HPDE6-E6E7 (cell line): ENCODE measurements at regions not wholly inside any gene's neighbourhood (a gene's known extent, or its start where the extent isn't known, plus 50 kb on each side); places are given as distances from the start of the nearest gene placed in this dataset.
"Not testable (repeated sequence)": the region's sequence is repeated elsewhere in the genome, so short reads cannot be mapped to it uniquely, and the experiment has no call there.

ENCODE experiments used
- DNase-seq: peaks from one replicate; pipeline ENCODE4 v3.0.0; 2011; ENCODE audit warnings: missing footprints; ENCODE audit errors: extremely low spot score

DNA sequence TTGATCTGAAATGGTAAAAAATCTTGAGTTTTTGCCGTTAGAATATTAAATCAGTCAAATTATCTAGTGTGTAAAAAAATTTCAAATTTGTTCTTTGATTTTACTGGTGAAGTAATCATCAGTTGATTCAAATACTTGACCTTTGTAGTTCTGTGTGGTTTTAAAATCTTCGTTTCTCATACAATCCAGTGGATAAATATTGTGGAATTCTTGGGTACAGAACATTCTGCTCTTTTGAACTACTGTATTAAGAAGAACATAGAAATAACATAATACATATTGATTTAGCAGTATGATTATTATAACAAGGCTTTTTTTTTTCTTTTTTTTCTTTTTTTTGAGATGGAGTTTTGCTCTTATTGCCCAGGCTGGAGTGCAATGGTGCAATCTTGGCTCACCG lies 491.8 kb downstream of the CD109 start:
- no peak for DNase-seq

DNA sequence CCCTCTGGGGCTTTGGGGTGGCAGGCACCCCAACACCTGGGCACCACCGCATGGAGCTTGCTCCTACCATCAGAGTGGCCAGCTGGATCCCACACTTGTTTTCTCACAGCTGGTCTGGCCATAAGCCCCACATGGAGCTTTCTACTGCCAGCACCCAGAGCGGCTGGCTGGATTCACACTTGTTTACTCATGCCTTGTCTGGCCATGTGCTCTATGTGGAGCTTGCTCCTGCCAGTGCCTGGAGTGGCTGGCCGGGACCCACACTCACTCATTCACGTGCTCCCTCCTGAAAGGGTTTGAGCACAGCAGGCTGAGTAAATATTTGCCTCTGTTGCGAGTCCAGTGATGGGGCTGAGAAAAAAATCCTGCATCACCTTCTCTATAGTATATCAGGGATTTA lies 487.0 kb downstream of the CD109 start:
- no peak for DNase-seq

DNA sequence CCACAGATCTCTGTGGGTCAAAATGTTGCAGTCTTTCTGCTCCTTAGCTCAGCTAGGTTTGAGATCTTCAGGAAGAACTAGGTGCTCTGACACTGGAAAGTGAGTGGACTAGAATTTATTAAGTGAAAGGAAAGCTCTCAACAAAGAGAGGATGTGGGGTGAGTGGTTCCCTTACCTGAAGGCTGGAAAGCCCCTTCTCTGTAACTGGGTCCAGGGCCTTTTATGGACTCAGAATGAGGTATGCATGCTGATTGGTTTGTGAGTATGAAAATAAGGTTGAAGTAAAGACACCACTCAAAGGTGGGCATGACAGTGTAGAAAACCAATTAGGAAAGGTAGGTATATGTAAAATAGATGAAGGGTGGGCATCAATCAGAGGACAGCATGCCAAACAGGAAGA lies 485.5 kb downstream of the CD109 start:
- no peak for DNase-seq

DNA sequence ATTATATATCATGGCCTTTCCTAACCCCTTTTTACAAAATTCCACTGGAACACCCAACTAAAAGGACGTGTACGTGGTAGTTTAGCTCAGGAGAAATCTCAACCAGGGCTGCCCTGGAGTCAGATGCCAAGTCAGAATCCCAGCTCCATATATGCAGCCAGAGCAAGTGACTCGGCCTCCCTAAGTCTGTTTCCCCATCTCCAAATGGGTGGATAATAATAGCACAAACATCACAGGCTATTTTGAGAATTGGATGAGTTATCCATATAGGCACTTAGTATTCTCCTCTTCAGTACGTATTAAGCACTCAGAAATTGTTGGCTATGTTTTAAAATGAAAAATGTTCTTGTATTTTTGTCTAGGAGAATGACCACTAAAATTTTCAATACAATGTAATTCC lies 481.5 kb downstream of the CD109 start:
- no peak for DNase-seq

DNA sequence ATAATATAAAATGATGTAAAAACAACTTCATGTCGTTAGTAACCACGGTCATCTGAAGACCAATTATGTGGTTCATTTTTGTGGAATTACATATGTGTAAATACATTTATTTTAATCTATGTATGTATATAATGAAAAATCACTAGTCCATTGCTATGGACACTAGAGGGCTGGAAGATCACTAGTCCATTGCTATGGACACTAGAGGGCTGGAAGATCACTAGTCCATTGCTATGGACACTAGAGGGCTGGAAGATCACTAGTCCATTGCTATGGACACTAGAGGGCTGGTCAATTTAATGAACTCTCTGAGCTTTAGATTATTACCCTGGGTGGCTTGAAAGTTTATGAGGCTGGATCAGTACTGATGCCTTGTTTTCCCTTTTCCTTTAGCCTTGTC lies 474.5 kb downstream of the CD109 start:
- DNase-seq: not testable (repeated sequence)

DNA sequence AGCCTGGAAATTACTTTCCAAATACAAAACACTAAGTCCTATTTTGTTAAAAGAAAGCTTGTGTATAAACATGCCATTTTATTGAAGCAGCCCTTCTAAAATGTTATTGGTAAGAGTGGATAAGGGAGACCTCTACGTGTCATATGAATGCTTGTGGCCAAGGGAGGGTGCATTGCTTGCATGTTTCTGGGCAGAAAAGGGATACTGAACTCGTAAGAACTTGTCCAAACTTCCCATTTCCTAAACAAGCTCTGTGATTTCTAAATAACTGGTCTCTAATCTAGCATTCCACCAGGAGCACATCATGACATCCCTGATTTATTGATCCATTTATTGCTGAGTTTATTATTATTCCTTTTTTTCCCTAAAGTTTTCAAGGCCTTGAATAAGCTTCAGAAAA lies 474.1 kb downstream of the CD109 start:
- no peak for DNase-seq

DNA sequence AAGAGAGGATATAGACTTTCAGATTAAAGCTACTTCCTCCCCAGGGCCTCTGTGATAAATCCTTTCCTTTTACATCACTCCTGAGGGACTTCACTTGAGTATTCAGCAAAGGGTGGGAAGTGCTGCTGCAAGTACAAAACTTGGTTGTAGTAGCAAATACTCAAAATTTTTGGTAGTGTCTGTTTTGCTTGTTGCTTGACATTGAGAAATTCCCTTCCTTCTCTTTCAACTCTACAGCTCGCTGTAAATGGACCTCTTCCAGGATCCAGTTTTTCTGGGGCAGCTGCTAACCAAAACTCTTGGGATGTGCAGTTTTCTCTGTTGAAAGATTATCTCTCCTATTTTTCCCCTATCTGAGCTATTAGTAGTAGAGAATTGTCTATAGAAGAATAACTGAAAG lies 472.0 kb downstream of the CD109 start:
- DNase-seq: no peak

DNA sequence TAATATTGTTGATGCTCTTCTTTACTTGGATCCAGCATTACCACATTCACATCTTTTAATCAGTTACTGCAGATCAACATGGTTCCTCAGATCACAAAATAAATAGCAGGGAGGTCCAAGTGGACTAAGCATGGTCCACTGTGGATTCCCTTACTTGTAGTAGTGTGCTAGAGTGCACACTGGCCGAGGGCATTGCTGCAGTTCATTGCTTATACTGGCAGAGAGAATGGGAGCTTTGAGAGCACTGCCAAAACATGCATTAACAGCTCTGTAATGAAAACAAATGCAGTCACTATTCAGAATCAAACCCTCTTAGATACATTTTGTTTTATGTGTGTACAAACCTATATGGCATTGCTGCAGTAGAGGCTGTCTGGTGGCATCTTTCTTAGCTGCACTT lies 471.5 kb downstream of the CD109 start:
- no peak for DNase-seq

DNA sequence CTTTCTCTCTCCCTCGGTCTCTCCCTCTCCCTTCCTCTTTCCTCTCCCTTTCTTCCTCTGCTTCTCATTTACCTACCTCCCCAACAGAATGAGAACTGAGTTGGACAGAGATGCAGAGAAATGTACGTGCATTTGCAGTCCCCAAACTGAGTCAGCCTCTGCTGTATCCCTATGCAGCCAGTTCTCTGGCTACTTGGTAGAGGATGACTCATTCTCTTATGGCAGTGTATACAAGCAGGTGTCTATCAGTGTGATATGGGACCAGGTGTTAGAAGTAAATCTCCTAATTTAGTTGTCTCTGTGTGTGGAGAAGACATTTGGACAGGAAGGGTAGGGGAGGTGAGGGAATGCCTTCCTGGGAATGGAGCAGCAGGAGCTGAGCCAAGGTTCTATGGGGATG lies 470.8 kb downstream of the CD109 start:
- DNase-seq: peak; percentile 3

DNA sequence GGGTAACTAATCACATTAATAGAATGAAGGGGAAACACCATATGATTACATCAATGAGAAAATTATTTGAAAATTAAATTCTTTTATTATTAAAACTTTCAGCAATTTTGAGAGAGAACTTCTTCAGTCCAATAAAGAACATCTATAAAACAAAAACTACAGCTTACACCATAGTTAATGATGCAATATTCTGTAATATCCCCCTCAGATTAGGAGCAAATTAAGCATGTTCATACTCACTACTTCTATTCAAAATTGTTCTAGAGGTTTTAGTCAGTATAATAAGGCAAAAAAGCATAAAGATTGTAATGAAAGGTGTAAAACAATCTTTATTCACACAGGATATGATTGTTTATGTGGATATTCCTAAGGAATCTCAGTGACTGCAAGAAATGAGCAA lies 465.4 kb downstream of the CD109 start:
- no peak for DNase-seq

DNA sequence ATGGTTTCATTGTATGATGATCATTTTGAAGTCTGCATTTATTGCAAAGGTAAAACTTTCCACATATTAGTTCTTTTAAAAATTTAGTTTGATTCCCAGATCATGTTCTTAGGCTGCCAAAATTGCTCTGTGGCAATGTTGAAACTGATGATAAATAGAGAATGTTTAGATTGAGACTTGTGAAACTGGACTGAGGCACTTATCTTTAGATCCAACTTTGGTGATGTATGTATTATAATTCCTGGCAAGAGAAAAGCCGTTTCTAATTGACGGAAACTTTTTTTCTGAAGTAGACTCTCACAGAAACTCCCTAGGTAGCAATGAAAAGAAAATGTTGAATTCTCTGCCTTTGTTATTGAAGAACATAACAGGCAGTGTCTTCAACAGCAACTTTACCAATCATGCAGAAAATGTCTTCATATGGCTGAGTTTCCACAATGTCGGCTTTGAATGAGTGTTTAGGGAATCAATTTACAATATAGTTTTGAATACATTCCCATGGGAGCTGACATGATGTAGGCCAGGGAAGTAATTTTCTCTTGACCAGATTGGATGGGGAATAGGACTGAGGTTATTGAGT lies 456.2 kb downstream of the CD109 start:
- no peak for DNase-seq

DNA sequence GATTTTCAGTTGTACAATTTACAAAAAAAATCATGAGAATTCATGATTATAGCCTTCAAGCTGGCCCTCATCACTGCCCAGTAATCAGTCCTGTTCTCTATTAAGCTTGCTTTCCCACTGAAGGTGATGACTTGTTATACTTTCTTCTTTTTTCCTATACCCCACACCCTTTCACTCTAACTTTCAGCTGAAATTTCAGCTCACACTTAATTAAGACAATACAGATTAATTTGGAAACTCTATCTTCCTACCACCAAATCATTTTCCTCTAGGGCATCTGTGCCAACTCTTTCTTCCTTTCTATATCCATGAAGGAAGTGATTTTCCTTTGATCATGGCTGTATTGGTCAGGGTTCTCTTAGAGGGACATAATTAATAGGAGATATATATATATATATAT lies 449.9 kb downstream of the CD109 start:
- no peak for DNase-seq

DNA sequence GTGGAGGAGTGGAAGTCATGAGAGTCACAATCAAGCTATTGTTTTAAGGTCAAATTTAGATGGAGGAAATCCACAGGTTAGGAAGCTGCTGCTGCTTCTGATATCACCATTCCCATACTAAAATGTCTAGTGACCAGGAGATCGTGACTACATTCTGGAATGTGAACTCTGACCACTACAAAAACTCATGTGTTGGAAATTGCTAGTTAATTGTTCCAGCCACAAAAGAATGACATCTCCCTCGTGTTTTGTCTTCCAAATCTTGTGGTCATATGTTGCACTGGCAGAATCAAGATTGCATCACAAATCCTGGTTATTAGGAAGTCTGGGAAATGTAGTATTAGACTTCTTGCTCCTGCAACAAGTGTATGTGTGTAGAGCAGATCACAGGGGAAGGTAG lies 441.9 kb downstream of the CD109 start:
- no peak for DNase-seq

DNA sequence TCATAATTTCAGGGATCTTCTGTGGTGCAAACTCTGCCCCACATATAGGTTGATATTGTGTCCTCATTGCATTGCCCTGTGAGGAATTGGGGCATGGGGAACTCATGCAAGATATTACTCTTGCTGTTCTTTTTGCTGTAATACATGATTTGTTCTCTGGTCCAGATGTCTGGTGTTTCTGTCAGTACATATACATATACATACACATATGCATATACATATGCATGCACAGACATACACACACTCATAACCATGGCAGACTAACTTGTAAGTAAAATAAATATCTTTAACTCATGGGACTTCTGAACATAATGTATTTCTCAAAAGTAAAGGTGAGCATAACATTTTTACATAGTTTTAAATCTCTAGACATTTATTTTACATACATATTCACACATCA lies 438.3 kb downstream of the CD109 start:
- no peak for DNase-seq

DNA sequence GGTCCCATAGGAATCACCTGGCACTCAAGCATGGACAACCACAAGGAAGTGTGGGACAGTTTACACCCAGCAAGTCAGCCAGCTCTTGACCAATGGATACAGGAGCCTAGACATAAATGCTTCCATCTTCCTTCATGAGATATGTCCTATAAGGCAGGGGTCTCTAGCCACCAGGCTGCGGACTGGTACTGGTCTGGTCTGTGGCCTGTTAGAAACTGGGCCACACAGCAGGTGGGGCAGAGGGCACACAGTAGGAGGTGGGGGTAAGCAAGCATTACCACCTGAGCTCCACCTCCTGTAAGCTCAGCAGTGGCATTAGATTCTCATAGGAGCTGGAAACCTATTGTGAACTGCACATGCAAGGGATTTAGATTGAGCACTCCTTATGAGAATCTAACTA lies 437.1 kb downstream of the CD109 start:
- DNase-seq: no peak

DNA sequence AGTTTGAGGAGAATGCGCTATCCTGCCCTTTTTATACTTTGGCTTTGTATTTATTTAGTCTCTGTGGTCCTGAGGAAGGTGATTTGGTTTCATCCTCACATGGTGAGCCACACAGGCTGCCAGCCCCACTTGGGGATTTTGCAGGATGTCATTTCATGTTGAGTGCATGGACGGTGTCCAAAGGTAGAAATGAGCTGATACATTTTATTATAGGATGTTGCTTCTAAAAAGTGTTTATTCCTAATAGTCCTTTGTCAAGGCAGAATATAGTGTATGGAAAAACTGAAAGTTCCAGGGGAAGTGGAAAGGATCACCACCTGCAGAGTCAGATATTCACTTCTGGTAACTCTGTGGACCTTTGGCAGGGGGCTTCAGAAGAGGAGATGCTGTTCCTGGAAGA lies 434.6 kb downstream of the CD109 start:
- DNase-seq: no peak

DNA sequence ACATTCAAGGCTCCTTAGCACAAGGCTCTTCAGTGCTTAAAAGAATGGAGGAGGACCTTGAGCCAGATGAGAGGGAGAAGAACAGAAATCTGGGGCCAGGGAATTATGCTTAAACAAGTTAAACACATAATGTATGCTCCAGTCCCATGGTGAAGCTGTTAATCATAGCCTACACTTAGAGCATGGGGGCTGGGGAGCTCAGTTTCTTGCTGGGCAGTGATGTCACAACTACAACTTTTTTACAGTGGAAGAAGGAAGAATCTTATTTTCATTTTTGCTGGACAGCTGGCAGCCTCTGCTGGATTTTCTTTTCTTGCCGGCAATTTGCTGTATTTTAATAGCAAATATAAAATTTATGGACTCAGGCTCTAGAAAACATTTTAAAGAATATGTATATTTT lies 432.5 kb downstream of the CD109 start:
- DNase-seq: no peak

DNA sequence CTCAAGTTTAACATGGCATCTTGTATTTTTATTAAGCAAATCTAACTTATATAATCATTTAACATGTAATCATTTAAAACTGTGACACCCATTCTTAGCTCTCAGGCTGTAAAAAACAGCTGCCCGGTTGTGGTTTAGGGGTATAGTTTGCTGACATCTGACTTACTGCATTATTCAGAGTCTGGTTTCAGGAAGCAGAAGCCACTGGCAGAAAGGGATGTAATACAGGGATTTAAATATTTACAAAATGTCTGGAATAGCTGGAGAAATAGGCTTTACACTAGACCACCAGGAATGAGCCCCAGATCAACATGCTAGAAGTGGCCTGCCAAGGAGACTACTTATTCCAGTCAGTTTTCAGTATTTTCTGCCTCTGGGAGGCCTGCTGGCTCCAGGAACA lies 421.1 kb downstream of the CD109 start:
- no peak for DNase-seq

DNA sequence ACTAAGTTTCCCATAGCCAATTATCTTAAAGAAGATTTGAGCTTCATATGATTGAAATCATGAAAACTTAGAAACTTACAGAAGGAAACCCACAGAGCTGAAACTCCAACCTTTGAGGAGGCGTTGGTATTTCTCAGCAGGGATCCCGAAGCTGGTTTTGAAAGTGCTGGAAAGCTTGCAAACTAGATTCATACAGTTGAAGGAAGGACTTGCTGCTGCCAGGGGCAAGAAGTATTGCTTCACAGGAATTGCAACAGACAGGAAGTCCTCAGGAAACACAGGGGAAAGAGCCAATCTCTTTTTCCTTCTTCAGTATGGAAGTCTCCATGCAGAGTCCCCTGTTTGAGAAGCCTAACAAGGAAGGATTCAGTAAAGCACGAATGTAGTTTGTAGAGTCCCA lies 419.7 kb downstream of the CD109 start:
- DNase-seq: no peak

DNA sequence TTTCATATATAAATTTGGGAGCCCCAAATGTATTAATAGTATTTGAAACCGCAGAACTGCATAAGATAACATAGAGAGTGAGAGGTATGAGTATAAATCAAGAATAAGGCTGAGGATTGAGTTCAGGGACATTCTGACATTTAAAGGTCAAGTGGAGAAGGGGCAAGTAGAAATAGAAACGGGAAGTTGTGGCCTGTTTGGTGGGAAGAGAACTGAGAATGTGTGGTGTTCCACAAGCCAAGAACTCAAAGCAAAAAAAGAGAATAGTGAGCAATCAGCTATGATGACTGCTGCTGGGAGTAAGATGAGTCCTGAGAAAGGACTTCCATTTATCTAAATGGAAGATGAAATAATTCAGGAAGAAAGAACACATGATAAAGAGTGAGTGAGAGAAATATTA lies 418.4 kb downstream of the CD109 start:
- no peak for DNase-seq

DNA sequence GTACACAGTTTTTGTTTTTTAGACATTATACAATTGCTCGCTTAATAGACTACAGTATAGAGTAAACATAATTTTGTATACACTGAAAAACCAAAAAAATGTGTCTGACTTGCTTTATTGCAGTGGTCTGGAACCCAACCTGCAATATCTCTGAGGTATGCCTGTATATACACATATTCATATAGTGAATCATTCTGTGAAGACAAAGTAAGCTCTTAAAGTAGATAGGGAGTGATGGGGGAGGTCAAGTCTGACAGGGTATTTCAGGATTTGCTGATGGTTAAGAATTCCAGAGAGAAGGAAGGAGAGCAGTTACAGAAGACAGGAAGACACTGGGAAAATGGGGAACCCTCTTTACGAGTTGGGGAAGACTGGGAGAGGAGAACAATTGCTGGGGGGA lies 417.9 kb downstream of the CD109 start:
- no peak for DNase-seq

DNA sequence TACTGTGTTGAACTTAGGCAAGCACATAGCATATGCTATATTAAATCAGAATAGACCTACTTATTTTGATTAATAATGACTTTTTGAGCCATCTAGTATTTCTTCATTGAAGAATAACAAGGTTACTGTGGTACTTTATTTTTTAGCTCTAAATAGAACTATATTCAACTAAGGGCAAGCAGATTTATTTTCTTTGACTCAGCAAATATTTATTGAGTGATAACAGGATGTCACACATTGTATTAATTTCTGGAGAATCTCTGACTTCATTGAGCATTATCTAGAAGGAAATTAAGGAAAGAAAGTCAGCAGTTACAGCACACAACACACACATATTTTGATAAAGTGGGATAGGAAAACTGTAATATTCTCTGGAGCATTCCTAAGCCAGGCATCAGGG lies 407.4 kb downstream of the CD109 start:
- no peak for DNase-seq

DNA sequence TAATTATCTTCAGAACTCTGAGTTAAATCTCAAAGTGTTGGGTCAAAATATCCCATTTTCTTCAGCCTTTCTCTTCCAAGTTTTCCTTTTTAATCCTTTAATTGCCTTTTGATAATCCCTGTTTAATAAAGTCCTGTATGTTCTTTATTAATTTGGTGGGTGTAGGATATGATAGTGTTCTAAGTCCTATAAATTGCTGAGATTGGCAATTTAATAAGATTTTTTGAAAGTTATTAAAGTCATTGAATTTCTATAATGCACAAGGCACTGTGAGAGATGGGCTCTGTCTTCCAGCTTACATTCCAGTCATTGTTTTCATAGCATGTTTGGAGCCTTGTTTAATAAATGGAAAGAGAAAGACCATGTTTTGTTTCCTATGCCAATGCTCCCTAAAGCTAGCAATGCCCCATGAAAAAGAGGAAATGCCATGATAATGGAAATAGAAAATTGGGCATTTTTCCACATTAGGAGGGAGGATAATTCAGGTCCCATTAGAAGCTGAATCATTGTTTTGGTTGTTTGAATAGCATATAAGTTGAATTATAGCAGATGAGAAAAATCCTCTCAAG lies 404.8 kb downstream of the CD109 start:
- DNase-seq: no peak

DNA sequence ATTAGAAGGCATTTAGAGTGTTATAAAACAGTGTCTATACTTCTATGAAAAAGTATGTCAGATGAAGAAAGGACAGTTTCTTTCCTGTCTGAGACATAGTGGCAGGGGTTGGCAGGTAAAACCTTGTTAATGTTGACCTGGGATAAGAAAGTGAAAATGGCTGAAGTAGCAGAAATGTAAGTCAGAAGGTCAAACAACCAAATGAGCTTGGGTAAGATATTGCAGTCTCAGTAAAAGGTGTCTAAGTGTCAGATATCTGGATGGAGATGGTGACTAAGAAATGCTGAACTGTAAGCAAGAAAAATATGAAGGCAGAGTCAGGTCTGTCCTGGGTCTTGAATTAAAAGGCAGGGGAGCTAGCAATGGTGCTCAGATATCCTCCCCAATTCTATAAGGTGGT lies 400.3 kb downstream of the CD109 start:
- DNase-seq: no peak
